GM18873 (cell line): ENCODE measurements at regions not wholly inside any gene's neighbourhood (a gene's known extent, or its start where the extent isn't known, plus 50 kb on each side); places are given as distances from the start of the nearest gene placed in this dataset.
"Not testable (repeated sequence)": the region's sequence is repeated elsewhere in the genome, so short reads cannot be mapped to it uniquely, and the experiment has no call there.

ENCODE experiments used
- ATAC-seq: cut with Tn5 transposase; IDR thresholded peaks from one replicate; pipeline ENCODE4 v1.9.1; 2021; ENCODE audit warnings: mild to moderate bottlenecking, moderate library complexity, moderate number of reproducible peaks; ENCODE audit not compliant: unreplicated experiment, low FRiP score

- no peak for ATAC-seq
Measured at GRCh38 chr5:96483878-96484277, 50.8 kb upstream of the PCSK1 start.

GRCh38 chr5:96487859-96488258 is 54.8 kb upstream of the PCSK1 start:
- no peak for ATAC-seq

GRCh38 chr5:96489532-96489931 is 56.5 kb upstream of the PCSK1 start:
- ATAC-seq, result no peak

GRCh38 chr5:96492459-96493047 is 59.5 kb upstream of the PCSK1 start:
- ATAC-seq, result no peak

GRCh38 chr5:96493219-96493790 is 60.3 kb upstream of the PCSK1 start:
- no peak for ATAC-seq

- ATAC-seq, result not testable (repeated sequence)
Measured at GRCh38 chr5:96495412-96495811, 62.4 kb upstream of the PCSK1 start.

GRCh38 chr5:96497027-96497426 is 64.0 kb upstream of the PCSK1 start:
- ATAC-seq, result not testable (repeated sequence)

- ATAC-seq, result no peak
Measured at GRCh38 chr5:96499753-96500345, 66.8 kb upstream of the PCSK1 start.

GRCh38 chr5:96501991-96502646 is 69.1 kb upstream of the PCSK1 start:
- ATAC-seq, result no peak

GRCh38 chr5:96503501-96504236 is 70.6 kb upstream of the PCSK1 start:
- no peak for ATAC-seq

- no peak for ATAC-seq
Measured at GRCh38 chr5:96506376-96506775, 73.3 kb upstream of the PCSK1 start.

- no peak for ATAC-seq
Measured at GRCh38 chr5:96506866-96507527, 73.9 kb upstream of the PCSK1 start.

- no peak for ATAC-seq
Measured at GRCh38 chr5:96509316-96509715, 76.3 kb upstream of the PCSK1 start.

- no peak for ATAC-seq
Measured at GRCh38 chr5:96509721-96510350, 76.8 kb upstream of the PCSK1 start.

- no peak for ATAC-seq
Measured at GRCh38 chr5:96516631-96517071, 83.6 kb upstream of the PCSK1 start.

- ATAC-seq, result no peak
Measured at GRCh38 chr5:96517295-96517694, 84.2 kb upstream of the PCSK1 start.

GRCh38 chr5:96520345-96520744 is 87.3 kb upstream of the PCSK1 start:
- ATAC-seq, result no peak

- ATAC-seq, result no peak
Measured at GRCh38 chr5:96522635-96523355, 89.7 kb upstream of the PCSK1 start.
